Lung (tissue), 11 donors: ENCODE measurements at regions not wholly inside any gene's neighbourhood (a gene's known extent, or its start where the extent isn't known, plus 50 kb on each side); places are given as distances from the start of the nearest gene placed in this dataset.

Experiments
- ATAC-seq: fragments of 200-7000 bp; cut with Tn5 transposase; one replicate; pipeline ENCODE4 v1.9.1; 2020; ENCODE audit warnings: moderate number of reproducible peaks; ENCODE audit not compliant: insufficient read depth, low FRiP score
- DNase-seq, 3 donors: peaks; one replicate each; pipeline ENCODE4 v3.0.0-alpha.2; 2013 to 2017
- H3K27ac ChIP-seq, 2 donors: one replicate each; pipeline ENCODE4 v1.5.1; 2013; ENCODE audit warnings: mild to moderate bottlenecking in 2 of 2, moderate library complexity in 2 of 2, control low read depth in 1 of 2, inconsistent platforms in 1 of 2, low read depth in 1 of 2, low read length in 1 of 2
- H3K27me3 ChIP-seq, 3 donors: one replicate each; pipeline ENCODE4 v1.5.1; 2013; ENCODE audit warnings: low read length in 2 of 3; ENCODE audit not compliant: control insufficient read depth in 3 of 3, insufficient read depth in 3 of 3
- H3K36me3 ChIP-seq, 4 donors: one replicate each; pipeline ENCODE4 v1.5.1; 2013; ENCODE audit warnings: low read length in 4 of 4, mild to moderate bottlenecking in 1 of 4, moderate library complexity in 1 of 4; ENCODE audit not compliant: control insufficient read depth in 4 of 4, insufficient read depth in 4 of 4
- H3K4me1 ChIP-seq, 5 donors: one replicate each; pipeline ENCODE4 v1.5.1; 2013; ENCODE audit warnings: low read length in 5 of 5, mild to moderate bottlenecking in 2 of 5, moderate library complexity in 1 of 5; ENCODE audit not compliant: control insufficient read depth in 5 of 5, insufficient read depth in 5 of 5
- H3K4me3 ChIP-seq: one replicate; pipeline ENCODE4 v1.5.1; 2013; ENCODE audit warnings: mild to moderate bottlenecking, control low read depth, moderate library complexity
- H3K9ac ChIP-seq, 2 donors: one replicate each; pipeline ENCODE4 v1.5.1; 2013; ENCODE audit warnings: low read length in 2 of 2, control low read depth in 1 of 2; ENCODE audit not compliant: insufficient read depth in 1 of 2
- H3K9me3 ChIP-seq, 4 donors: one replicate each; pipeline ENCODE4 v1.5.1; 2013; ENCODE audit warnings: low read length in 3 of 4, mild to moderate bottlenecking in 1 of 4, moderate library complexity in 1 of 4; ENCODE audit not compliant: control insufficient read depth in 4 of 4, insufficient read depth in 3 of 4
- WGBS, 2 donors: extraction: QIAGEN DNeasy Blood & Tissue Kit; methylation state at CpG; one replicate each; pipeline ENCODE4 v1.1.7; 2013; 5-methylcytosine and 5-hydroxymethylcytosine counted together
- TF ChIP-seq, protein P1 (sequence below): IDR thresholded peaks from 2 replicates; pipeline ENCODE4 v1.5.1; 2012; ENCODE audit warnings: mild to moderate bottlenecking; ENCODE audit errors: control extremely low read depth, extremely low read depth
- donor health status: control.
- donor health status: control.
- donor health status: Bipolar disorder and iron deficiency.
- donor health status: healthy.
- donor health status: DM: yes; HTN: yes; CAD: no.

GRCh38 chr12:75707983-75708382, 196.6 kb upstream of the KRR1 start:
- Histone ChIP-seq H3K4me3 (no peak overlapping the region), H3K36me3 (no peaks in the 10 kb centered on the region), H3K27ac (no peak overlapping the region), H3K27me3 (no peaks in the 10 kb centered on the region), H3K9ac (no peak overlapping the region), H3K4me1 (peaks cover 2 to 36% (median 13%) of the 10 kb centered on the region in 5 donors), H3K9me3 (no peaks in the 10 kb centered on the region)
- DNase-seq (no peak), ATAC-seq (no peak)
- 89 to 94% methylated on average over 3 of the region's 3 CpGs for WGBS, 2 donors
- TF ChIP-seq, protein P1, sequence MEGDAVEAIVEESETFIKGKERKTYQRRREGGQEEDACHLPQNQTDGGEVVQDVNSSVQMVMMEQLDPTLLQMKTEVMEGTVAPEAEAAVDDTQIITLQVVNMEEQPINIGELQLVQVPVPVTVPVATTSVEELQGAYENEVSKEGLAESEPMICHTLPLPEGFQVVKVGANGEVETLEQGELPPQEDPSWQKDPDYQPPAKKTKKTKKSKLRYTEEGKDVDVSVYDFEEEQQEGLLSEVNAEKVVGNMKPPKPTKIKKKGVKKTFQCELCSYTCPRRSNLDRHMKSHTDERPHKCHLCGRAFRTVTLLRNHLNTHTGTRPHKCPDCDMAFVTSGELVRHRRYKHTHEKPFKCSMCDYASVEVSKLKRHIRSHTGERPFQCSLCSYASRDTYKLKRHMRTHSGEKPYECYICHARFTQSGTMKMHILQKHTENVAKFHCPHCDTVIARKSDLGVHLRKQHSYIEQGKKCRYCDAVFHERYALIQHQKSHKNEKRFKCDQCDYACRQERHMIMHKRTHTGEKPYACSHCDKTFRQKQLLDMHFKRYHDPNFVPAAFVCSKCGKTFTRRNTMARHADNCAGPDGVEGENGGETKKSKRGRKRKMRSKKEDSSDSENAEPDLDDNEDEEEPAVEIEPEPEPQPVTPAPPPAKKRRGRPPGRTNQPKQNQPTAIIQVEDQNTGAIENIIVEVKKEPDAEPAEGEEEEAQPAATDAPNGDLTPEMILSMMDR = no peak

DNA sequence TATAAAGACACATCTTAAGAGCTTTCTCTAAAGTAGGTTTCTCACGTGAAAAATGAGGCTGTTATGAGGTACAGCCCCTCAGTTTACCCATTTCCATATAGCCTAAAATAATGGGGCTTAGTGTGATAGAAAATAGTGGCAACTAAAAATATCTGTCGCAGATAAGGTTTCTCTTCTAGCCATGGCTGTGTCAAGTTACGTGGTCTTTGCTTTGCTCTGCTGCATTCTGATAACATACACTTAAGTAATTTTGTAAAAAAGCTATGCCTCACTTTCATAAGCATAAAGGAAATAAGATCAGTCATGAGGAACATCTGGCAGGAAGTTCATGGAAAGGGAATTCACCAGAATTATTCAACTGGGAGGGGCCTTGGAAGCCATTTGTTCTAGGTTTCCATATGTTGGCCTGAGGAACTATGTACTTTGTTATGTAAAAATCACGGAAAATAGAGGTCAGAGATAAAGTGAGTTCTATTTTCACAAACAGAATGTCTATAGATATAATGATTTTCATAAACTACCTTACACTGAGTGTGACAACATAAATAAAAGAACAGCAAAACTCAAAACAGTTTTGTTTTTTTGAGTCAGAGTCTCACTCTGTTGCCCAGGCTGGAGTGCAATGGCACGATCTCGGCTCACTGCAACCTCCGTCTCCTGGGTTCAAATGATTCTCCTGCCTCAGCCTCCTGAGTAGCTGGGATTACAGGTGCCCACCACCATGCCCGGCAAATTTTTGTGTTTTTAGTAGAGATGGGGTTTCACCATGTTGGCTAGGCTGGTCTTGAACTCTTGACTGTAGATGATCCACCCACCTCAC, 195.6 kb upstream of the KRR1 start:
- 63 to 75% methylated on average over 8 of the region's 8 CpGs for WGBS, 2 donors
- TF ChIP-seq, protein P1 = no peak
- no peaks in the 10 kb centered on the region for H3K9me3 ChIP-seq
- H3K36me3 ChIP-seq = no peaks in the 10 kb centered on the region
- peaks cover 2 to 36% (median 13%) of the 10 kb centered on the region in 5 donors for H3K4me1 ChIP-seq
- no peak for ATAC-seq
- no peak overlapping the region for H3K4me3 ChIP-seq
- H3K27me3 ChIP-seq = no peaks in the 10 kb centered on the region
- H3K9ac ChIP-seq = no peak overlapping the region
- peak overlapping the region in 1 of 2 donors; percentile 66 for H3K27ac ChIP-seq
- DNase-seq = peak in 2 of 3 donors; percentile 54 to 59

DNA sequence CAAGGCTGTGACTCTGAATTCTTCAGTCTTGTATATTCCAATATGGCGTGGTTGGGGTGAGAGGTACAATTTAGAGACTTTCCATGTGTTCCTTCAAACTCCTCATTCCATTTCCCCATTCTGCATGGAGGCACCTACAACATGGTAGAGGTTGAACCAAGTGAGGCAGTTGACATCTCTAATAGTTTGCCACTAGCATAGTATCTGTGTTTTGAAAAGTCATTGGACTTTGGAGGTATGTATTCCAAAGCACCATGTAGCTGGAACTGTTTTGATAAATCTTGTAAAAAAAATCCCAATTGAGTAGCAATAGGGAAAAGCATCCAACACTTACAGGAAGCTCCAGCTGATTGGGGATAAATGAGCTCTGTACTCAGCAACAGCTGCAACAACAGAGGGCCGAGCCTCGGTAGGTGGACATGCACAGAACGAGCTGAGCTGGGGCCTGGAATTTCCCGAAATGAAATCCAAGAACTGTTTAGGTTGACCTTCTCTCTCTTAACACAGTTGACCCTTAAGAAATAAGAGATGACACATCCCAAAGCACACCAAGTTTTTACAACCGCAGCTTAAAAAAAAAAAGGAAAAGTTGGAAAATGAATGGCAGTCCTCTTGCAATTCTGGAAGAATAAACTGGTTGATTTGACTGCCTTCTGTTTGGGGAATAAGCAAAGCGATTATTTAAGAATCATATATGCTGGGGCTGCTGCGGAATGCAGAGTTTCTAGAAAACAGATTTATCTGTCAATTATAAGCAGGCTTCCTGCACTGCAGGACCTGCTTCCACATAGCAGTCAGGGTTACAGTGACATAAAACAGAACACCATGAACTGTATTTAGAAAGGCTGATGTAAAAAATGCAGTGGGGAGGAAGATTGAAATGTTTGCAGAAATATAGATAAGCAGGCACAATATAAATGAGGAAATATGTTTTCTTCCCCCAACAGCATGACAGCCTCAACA, 194.6 kb upstream of the KRR1 start:
- ATAC-seq (peak; percentile 60), DNase-seq (peak; percentile 64 to 82 (median 74))
- TF ChIP-seq, protein P1 = no peak
- 59 to 62% methylated on average over 8 of the region's 8 CpGs for WGBS, 2 donors
- H3K9me3 ChIP-seq = no peaks in the 10 kb centered on the region
- H3K4me1 ChIP-seq = peaks cover 2 to 36% (median 13%) of the 10 kb centered on the region in 5 donors
- no peak overlapping the region for H3K9ac ChIP-seq
- peak overlapping the region; percentile 40 to 66 for H3K27ac ChIP-seq
- no peaks in the 10 kb centered on the region for H3K27me3 ChIP-seq
- no peaks in the 10 kb centered on the region for H3K36me3 ChIP-seq
- H3K4me3 ChIP-seq = no peak overlapping the region
